Astrocyte (in vitro differentiated cells and primary cell): ENCODE measurements at regions not wholly inside any gene's neighbourhood (a gene's known extent, or its start where the extent isn't known, plus 50 kb on each side); places are given as distances from the start of the nearest gene placed in this dataset.

Source experiments
- CTCF ChIP-seq: IDR thresholded peaks from 2 replicates; pipeline ENCODE4 v1.5.1; 2011; ENCODE audit warnings: low read depth, mild to moderate bottlenecking, inconsistent platforms, low read length, moderate library complexity; ENCODE audit not compliant: insufficient read depth
- EZH2 ChIP-seq: IDR thresholded peaks from 2 replicates; pipeline ENCODE4 v1.6.1; 2012; ENCODE audit warnings: mild to moderate bottlenecking, low read length, inconsistent platforms; ENCODE audit not compliant: insufficient read depth

GRCh38 chr3:187976365-187976900 lies 177.5 kb upstream of the LPP start:
- no peak for TF ChIP-seq EZH2
- TF ChIP-seq CTCF: no peak
